Hematopoietic multipotent progenitor cell treated with erythropoietin and hydrocortisone succinate and interleukin-3 and kit ligand, for 6 days (in vitro differentiated cells): ENCODE measurements at regions not wholly inside any gene's neighbourhood (a gene's known extent, or its start where the extent isn't known, plus 50 kb on each side); places are given as distances from the start of the nearest gene placed in this dataset.
"Not testable (repeated sequence)": the region's sequence is repeated elsewhere in the genome, so short reads cannot be mapped to it uniquely, and the experiment has no call there.

Experiments
- DNase-seq: peaks from one replicate; pipeline ENCODE4 v3.0.0-alpha.2; 2015

DNA sequence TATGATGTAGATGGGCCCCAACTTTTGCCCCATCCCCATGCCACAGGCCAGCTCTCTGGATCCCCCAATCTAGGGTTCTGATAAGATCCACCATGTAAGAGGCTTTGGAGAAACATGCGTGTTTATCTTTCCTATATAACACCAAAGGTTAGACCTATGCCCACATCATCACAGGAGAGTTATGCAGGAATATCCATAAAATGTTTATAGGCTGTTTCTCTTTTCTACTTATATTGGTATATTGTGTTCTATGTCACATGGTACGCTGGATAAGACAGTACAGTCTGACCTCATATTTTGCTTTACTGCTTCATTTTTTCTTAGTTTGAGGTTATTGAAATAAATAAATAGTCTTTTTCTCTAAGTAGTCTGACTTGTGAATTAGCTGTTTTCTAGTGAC lies 1013.9 kb upstream of the GYPC start:
- no peak for DNase-seq

GRCh38 chr2:125643128-125643527 lies 1012.8 kb upstream of the GYPC start:
- no peak for DNase-seq

DNA sequence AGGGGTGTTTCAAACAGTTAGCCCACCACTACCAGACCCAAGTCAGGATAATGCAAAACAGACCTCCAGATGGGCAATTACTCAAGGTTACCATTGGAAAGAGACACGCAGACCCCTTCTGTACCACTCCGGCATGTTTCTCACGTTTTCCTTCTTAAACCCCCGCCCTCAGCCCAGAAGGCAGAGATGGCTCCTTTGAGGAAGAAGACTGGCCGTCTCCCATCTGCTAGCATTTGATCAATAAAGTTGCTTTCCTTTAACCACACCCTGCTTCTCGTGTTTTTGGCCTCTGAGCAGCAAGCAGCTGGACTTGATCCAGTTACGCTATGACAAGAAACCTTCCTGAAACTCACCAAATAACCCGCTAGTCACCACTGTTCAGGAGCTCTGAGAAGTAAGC lies 1012.4 kb upstream of the GYPC start:
- DNase-seq = no peak

DNA sequence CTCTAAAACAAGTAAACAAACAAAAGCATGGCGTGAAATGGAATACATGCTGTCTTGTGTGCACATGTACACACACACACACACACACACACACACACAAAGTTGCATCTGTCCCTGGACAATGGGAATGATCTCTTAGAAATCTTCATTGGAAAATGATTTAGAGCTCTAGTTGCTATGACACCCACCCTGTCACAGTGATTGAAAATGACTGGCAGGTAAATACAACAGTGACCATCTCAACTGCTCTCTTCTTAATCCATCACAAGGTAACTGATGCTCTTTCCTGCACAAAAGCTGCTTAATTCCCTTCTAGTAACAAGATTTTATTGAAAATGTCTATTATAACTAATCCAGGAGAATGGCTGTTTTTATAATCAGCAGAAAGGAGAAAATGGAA lies 1011.7 kb upstream of the GYPC start:
- no peak for DNase-seq

DNA sequence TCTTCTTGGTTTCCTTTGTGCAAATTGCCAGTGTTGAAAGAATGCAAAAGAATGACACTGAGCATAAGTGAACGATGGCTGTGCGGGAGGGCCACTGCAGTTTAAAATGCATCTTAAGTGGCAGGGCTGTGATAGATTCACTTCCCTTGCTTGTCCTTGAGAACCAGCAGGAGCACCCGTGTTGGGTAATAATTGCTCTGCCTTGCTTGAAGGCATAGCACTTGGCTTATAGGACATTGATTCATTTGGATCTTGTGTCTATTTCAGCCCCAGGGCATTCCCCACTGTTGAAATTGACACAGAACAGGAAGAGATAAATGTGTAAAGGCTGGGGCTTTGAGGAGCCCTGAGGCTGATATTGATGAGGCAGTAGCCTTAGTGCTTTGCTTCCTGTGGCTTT lies 1003.7 kb upstream of the GYPC start:
- no peak for DNase-seq

DNA sequence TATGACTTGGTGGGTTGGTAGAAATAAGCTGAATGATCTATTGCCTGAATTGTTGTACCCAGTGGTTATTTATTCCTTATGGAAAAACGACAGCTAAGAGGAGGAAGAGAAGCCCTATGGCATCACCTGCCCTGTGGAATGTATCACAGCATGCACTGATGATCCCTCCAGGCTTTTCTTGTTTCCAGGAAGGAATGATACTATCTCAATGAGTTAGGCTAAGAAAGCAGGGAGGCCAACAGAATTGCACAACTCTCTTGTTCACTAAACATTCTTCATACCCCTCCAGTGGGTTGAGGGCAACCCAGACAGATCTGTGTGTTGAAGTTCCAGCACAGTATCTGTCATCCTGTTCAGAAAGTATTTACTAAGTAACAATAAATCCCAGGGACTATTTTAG lies 1001.7 kb upstream of the GYPC start:
- no peak for DNase-seq

GRCh38 chr2:125656190-125656589 lies 999.8 kb upstream of the GYPC start:
- DNase-seq = no peak

GRCh38 chr2:125658583-125658982 lies 997.4 kb upstream of the GYPC start:
- DNase-seq = no peak

- not testable (repeated sequence) for DNase-seq
Measured at GRCh38 chr2:125660369-125660768, 995.6 kb upstream of the GYPC start.

GRCh38 chr2:125667630-125668029 lies 988.3 kb upstream of the GYPC start:
- DNase-seq = no peak

GRCh38 chr2:125679903-125680302 lies 976.1 kb upstream of the GYPC start:
- DNase-seq = no peak

- DNase-seq = no peak
Measured at GRCh38 chr2:125680809-125681208, 975.1 kb upstream of the GYPC start.

DNA sequence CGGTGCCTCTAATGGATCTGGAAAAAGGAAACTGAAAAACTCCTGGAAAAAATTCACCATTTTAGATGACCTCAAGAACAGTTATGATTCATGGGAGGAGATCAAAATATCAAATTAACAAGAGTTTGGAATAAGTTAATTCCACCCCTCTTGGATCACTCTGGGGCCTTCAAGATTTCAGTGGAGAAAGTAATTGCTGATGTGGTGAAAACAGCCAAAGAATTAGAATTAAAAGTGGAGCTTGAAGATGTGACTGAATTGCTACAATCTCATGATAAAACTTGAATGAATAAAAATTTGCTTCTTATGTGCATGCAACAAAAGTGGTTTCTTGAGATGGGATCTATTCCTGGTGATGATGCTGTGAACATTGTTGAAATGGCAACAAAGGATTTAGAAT lies 974.4 kb upstream of the GYPC start:
- no peak for DNase-seq

- no peak for DNase-seq
Measured at GRCh38 chr2:125681976-125682805, 973.8 kb upstream of the GYPC start.

GRCh38 chr2:125684256-125684655 lies 971.7 kb upstream of the GYPC start:
- DNase-seq = no peak

DNA sequence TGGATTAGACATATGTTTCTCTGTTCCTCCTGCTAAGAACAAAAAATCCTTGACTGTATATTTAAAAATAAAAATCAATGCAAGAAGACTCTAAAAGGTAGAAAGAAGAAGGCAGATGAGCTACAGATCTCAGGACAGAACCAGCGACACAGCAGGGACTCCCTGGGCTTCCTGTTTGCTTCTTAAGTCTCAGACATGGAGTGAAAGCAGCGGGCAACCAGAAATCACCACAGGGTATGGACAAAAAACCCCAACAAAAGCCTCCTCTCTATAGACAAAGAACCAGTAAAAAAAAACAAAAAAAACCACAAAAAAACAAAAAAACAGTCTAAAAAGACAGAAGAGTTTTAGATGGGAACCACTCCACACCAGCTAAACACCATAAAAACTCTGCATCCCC lies 971.0 kb upstream of the GYPC start:
- DNase-seq = no peak

GRCh38 chr2:125696560-125696959 lies 959.4 kb upstream of the GYPC start:
- no peak for DNase-seq

GRCh38 chr2:125698280-125698679 lies 957.7 kb upstream of the GYPC start:
- no peak for DNase-seq

DNA sequence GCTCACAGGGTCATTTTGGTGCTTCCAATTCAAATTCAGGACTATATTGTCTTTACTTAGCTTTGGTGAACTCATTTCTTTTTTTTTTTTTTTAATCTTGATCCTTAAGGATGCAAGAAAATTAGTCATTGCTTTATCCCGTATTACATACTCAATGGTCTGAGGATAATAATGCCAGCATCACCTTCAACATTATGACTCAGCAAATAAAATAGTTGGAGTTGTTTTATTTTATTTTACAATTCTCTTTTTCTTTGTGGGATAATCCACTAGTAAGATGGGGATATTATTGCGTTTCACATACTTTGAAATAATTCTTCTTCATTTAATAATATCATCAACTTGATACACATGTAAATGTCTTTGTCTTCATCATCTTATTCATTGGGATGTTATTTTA lies 954.9 kb upstream of the GYPC start:
- no peak for DNase-seq

DNA sequence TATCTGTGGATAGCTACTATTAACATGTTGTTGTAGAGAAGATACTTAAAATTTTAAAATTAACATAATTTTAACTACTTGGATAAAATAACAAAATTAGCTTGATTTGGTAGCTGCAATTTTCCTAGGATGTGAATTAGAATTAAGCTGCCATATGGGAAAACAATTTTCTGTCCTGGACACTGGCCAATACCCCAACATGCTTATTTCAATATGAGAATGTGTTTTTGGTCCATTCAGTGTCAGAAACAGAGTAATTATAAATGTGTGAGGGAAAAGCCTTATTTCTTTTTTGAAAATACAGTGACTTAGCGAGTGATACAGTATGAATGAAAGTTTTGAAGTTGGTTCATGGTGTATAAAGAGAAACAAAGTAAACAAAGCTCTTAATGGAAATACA lies 948.3 kb upstream of the GYPC start:
- no peak for DNase-seq

GRCh38 chr2:125710561-125710960 lies 945.4 kb upstream of the GYPC start:
- DNase-seq = no peak

GRCh38 chr2:125711075-125711474 lies 944.9 kb upstream of the GYPC start:
- no peak for DNase-seq

DNA sequence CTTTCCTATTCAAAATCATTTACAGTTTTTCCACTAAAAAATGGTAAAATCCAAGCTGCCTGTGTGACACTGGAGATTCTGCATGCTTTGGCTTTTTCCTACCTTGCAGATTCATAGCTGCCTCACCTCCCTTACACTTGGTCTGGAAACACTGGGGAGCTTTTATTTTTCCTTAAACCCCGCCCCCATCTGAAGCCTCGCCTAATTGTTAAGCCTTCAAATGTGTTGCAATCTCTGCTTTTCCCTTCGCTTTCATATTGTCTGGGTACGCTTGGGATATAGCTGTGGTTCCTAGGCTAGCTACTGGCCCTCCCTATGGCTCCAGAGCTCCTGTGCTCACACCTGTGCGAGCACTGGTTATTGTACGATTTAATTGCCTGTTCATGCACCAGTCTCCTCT lies 942.4 kb upstream of the GYPC start:
- DNase-seq = no peak

GRCh38 chr2:125721072-125721721 lies 934.8 kb upstream of the GYPC start:
- no peak for DNase-seq

- no peak for DNase-seq
Measured at GRCh38 chr2:125730921-125731320, 925.0 kb upstream of the GYPC start.
